RKO (cell line): ENCODE measurements at regions not wholly inside any gene's neighbourhood (a gene's known extent, or its start where the extent isn't known, plus 50 kb on each side); places are given as distances from the start of the nearest gene placed in this dataset.
"Not testable (repeated sequence)": the region's sequence is repeated elsewhere in the genome, so short reads cannot be mapped to it uniquely, and the experiment has no call there.

Experiments
- DNase-seq: peaks from one replicate; pipeline ENCODE4 v3.0.0-alpha.2; 2016; ENCODE audit warnings: low spot score

DNA sequence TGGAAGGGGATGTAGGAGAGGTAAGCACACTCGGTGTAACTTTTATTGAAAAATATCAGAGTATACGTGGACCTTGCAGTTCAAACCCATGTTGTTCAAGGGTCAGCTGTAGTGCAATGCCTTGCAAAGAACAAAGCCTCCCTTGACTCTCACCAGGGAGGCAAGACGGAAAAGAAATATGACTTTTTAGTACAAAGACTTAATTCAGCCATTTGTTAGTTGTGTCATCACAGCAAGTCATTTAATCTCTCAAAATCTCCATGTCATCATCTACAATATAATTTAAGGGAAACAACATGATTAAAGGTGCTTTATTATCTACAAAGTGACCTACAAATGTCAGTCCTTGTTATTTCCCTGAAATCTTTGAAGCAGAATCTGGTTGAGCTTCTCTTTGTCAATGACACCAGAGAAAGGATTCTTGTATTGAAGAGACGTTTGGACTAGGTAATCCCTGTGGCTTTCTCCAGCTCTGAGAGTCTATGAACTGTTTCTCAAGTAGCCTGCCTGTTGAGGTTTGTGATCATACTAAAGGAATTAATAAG is 502.8 kb downstream of the REEP3 start:
- DNase-seq: no peak

DNA sequence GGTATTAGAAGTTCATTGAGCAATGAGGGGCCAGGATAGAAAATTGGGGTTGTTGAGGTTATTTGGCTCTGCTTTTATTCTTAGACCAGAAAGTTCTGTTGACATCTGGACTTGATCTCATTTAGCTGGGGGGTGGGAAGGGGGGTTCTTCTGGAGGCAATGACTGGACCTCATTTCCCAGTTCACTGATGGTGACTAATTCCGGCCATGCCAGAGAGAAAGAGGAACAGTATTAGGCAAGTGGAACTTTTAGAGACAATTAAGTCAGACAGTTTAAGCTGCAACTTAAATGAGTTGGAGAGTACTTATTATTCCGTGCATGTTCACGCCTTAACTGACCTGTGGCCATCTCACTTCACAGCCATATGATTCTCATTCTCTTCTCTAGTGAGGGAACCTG is 512.5 kb downstream of the REEP3 start:
- DNase-seq: no peak

- DNase-seq: no peak
These were observed 515.2 kb downstream of the REEP3 start for GRCh38 chr10:64036321-64036930.

- DNase-seq: no peak
These were observed 516.0 kb downstream of the REEP3 start for GRCh38 chr10:64037071-64037661.

DNA sequence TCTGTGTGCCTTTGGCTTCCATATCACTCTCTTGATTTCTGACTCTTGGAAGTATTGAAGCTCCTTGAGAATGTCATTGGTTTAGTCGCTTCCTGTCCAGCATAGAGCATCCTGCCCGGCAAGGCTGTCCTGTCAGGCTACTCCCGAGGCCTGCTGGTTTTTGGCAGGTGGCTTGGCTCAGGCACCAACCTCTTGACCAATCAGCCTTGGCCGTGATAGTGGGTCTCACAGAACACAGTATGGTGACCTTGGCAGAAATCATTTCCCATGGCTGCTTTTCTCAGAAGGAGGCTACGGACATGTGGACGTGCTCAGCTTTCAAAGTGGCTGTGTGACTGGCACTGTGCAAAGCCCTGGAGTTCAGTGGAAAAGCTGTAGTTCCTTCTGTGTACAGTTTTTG is 516.9 kb downstream of the REEP3 start:
- DNase-seq: no peak

DNA sequence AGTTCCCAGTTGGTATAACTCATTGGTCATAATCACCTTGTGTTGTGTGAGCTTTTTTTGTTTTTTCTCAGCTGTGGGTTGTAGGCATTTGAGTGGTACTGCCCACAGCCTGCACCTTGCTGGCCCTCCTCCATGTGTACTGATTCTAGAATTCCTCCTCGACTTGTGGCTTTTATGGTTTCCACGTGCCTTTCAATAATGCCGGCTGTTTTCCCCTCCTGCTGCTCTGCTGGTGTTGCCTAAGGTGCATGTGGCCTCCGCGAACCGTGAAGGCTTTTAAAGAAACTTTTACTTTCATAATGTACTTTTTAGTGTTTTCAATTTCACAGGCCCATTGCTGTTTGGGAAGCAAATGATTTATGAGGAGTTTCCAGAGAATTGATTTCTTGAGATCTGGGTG is 518.0 kb downstream of the REEP3 start:
- DNase-seq: no peak

GRCh38 chr10:64040781-64041180 is 519.6 kb downstream of the REEP3 start:
- DNase-seq: no peak

- DNase-seq: peak; percentile 81
These were observed 520.2 kb downstream of the REEP3 start for GRCh38 chr10:64041185-64041988.

DNA sequence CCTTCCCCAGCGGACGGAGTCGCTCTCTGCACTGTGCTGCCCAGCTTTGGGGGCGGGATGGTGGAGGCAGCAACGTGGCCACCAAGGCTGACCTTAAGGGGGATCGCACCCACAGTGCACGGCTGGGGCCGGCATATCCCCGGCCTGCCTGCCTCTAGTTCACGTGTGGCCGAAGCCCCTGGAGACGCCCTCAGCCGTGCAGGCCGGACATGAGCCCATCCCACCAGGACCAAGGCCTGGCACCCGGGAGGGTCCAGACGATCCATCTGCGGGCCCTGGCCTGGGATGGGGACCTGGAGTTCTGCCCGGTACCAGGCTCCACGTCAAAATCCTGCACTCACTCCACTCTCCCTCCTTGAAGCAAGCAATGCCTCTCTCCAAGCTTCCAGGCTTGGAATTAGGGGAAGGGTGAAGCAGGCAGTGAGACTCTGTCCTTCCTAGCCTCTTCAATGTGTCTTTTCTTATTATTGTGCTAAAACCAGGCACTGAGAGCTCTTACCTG is 520.8 kb downstream of the REEP3 start:
- no peak for DNase-seq

DNA sequence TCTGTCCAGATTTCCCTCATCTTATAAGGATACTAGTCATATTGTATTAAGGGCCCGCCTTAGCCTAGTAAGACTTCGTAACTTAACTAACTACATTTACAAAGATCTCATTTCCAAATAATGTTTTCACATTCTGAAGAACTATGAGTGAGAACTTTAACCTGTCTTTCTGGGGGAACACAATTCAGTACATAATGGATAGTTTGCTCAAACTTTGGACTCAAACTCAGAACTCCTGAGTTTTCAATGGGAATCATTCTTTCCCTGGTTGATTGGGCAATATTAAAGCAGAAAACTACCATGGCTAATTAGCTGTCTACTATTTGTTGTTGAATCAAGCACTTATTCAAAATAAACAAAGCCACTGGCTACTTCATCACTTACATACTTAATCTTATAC is 522.9 kb downstream of the REEP3 start:
- no peak for DNase-seq

GRCh38 chr10:64044957-64045632 is 523.9 kb downstream of the REEP3 start:
- not testable (repeated sequence) for DNase-seq

- DNase-seq: no peak
These were observed 533.2 kb downstream of the REEP3 start for GRCh38 chr10:64054392-64054791.

DNA sequence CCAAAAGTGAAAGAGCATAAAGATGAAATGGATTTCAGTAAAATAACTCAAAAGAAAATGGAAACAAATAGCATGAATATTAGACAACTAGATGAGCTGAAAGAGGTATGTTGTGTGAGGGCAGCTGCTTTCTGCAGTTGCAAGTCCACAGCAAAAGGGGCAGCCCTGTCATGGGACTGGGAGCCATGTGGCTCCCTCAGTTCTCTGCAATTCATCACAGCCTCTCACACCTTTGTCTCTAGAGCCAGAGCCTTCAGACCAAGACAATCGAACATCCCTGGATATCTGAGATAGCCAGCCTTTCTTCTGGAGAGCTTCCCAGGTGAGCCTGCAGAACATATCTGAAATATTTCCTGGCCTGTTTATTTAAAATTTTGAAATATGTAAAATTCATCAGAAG is 538.7 kb downstream of the REEP3 start:
- no peak for DNase-seq

DNA sequence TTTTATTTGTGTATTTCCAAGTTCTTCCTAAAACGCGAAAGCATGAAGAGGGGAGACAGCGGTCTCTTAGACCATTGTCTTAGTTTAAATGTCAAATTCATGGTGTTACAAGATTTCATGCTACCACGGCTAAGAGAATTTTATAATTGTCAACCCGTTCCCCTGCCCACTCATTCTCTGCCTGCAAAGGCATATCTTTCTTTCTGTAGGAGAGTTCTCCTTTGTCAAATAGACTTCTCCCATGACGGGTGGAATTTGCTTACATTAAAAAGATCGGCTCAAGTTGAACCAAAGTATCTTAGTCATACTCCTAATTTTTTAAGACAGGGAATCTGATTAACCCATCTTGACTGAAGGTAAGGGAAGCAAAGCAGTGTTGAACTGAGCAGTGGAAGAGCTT is 539.2 kb downstream of the REEP3 start:
- no peak for DNase-seq

DNA sequence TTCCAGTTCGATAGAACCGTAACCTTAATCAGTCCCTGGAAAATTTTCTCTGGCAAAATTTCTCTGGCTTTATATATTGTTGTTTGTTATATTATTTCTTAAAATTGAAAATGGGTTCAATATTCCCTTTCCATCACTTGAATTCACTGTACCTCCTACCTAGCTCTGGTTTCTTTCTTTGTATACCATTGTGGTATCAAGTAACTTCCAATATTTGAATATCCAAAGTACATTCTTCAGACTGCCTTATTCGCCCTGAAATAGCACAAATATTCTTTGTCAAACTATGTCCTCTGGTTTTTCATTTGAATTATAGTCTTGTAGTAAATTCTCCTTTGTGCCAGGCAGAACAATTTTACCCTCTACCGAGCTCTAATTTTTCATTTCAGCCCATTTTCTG is 541.6 kb downstream of the REEP3 start:
- no peak for DNase-seq

DNA sequence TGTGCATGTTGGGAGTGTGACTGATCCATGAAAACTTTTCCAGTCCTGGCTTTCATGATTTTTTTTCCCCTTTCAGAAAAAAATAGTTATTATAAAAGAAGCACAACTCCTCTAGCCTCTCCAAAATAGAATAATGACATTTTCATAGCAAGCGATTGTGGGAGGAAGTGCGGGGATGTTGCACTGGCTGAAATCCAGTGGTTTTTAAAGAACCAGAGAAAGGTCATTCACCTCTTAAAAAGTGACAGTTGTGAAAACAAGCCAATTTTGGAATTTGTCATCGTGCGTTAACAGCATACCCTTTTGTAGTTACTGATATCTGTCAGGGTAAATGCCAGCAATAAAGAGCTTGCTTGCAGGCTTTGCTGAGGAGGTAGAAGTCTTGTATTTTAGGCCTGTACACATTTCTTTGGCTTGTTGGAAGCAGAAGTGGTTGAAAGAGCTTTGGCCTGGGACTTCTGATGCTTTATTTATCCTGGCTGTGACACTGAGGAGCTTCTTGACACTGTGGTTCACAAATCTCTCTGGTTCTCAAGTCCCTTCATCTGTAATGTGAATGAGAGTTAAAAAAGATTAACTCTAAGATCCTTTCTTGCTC is 545.9 kb downstream of the REEP3 start:
- DNase-seq: no peak

GRCh38 chr10:64067859-64068258 is 546.7 kb downstream of the REEP3 start:
- DNase-seq: no peak

DNA sequence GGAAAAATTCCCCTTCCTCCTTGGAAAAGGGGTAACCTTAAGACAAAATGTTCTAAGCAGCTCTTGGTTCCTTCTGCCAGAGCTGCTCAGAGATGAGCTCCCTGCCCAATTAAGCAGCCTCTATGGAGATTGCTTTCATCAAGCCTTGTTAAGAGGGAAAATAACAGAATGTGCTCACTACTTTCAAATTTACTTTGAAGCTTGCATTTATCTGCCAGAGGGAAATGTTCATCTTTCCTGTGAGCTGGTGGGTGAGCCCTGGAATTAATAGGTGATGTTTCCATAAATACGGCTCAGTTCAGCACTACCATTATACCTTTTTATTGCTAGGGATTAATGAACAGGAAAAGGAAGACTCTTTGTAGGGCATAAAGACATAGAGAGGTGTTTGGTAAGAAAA is 549.0 kb downstream of the REEP3 start:
- DNase-seq: no peak

DNA sequence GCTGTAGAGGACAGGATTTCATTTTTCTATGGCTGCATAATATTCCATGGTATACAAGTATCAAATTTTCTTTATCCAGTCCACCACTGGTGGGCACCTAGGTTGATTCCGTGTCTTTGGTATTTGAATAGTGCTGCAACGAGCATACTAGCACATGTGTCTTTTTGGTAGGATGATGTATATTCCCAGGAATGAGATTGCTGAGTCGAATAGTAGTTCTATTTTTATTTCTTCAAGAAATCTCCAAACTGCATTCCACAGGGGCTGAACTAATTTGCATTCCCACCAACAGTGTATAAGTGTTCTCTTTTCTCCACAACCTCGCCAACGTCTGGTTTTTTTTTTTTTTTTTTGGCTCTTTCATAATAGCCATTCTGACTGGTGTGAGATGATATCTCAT is 550.0 kb downstream of the REEP3 start:
- DNase-seq: no peak

GRCh38 chr10:64075604-64076003 is 554.4 kb downstream of the REEP3 start:
- DNase-seq: no peak

DNA sequence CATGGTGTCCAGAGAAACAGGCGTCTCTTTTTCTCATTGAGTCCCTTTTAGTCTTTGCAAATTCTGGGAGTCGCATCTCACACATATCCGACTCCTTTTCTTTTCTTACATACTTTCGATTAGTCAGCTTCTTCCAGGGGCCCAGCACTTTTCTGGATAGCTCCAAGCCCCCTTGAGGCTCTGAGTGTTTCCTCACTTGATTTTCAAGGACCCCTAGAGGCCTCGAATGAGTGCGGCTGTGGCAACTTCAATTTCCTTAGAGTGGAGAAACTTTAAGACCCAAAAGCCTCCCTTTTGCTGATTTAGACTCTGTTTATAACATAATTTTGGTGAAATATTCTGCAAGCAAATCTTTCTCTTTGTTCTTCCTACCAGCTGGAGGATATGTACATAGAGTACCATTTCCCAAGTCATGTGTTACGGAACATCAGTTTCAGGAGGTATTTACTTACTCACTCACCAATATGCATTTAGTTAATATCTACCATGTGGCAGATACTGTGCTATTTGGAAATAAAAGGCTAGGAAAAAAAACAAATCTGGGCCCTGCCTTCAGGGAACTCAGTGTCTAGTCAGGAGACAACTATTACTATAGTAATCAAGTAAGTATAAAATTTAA is 555.2 kb downstream of the REEP3 start:
- DNase-seq: no peak

- DNase-seq: no peak
These were observed 558.1 kb downstream of the REEP3 start for GRCh38 chr10:64079341-64079740.
